ENCODE measurements at regions not wholly inside any gene's neighbourhood (a gene's known extent, or its start where the extent isn't known, plus 50 kb on each side); places are given as distances from the start of the nearest gene placed in this dataset.

- TF ChIP-seq, protein P1, sequence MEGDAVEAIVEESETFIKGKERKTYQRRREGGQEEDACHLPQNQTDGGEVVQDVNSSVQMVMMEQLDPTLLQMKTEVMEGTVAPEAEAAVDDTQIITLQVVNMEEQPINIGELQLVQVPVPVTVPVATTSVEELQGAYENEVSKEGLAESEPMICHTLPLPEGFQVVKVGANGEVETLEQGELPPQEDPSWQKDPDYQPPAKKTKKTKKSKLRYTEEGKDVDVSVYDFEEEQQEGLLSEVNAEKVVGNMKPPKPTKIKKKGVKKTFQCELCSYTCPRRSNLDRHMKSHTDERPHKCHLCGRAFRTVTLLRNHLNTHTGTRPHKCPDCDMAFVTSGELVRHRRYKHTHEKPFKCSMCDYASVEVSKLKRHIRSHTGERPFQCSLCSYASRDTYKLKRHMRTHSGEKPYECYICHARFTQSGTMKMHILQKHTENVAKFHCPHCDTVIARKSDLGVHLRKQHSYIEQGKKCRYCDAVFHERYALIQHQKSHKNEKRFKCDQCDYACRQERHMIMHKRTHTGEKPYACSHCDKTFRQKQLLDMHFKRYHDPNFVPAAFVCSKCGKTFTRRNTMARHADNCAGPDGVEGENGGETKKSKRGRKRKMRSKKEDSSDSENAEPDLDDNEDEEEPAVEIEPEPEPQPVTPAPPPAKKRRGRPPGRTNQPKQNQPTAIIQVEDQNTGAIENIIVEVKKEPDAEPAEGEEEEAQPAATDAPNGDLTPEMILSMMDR (optimal IDR thresholded peaks at IDR 0.05 in 1 of 3, IDR thresholded peaks at IDR 0.05 in 1 of 3, conservative IDR thresholded peaks at IDR 0.05 in 1 of 3; ENCODE audit: extremely low read depth in 1 of 3, insufficient read depth in 2 of 3, low read length in 3 of 3) = no peak
- TF ChIP-seq EZH2 (IDR thresholded peaks at IDR 0.05; ENCODE audit: low read length) = no peak
These were observed 135.0 kb upstream of the ZNF804A start for GRCh38 chr2:184463102-184463865.

Data from keratinocyte (primary cell).